ENCODE measurements at regions not wholly inside any gene's neighbourhood (a gene's known extent, or its start where the extent isn't known, plus 50 kb on each side); places are given as distances from the start of the nearest gene placed in this dataset.

GRCh38 chr7:32803406-32804141 lies 88.0 kb downstream of the KBTBD2 start:
- TF ChIP-seq CTCF (IDR thresholded peaks at IDR 0.05; ENCODE audit: low read depth, low read length, poor library complexity, severe bottlenecking) = no peak
- TF ChIP-seq EZH2phosphoT487 (IDR thresholded peaks at IDR 0.05; ENCODE audit: borderline replicate concordance, low read length) = no peak
